SK-N-SH (cell line): ENCODE measurements at regions not wholly inside any gene's neighbourhood (a gene's known extent, or its start where the extent isn't known, plus 50 kb on each side); places are given as distances from the start of the nearest gene placed in this dataset.

Source experiments
- EP300 ChIP-seq, 2 experiments: IDR thresholded peaks; 2 replicates each; pipeline versions ENCODE4 v1.4.0 to v1.6.1; 2012; ENCODE audit warnings: borderline replicate concordance in 1 of 2, low read depth in 1 of 2, low read length in 1 of 2
- FOSL2 ChIP-seq: IDR thresholded peaks from 2 replicates; pipeline ENCODE4 v1.4.0; 2012; ENCODE audit warnings: low read depth, mild to moderate bottlenecking, moderate library complexity, borderline replicate concordance
- NRF1 ChIP-seq: IDR thresholded peaks from 2 replicates; pipeline ENCODE4 v1.6.1; 2012; ENCODE audit warnings: low read depth, mild to moderate bottlenecking, low read length
- POLR2AphosphoS5 ChIP-seq: IDR thresholded peaks from 2 replicates; pipeline ENCODE4 v1.6.1; 2012; ENCODE audit warnings: low read depth, low read length
- RFX5 ChIP-seq: IDR thresholded peaks from 2 replicates; pipeline ENCODE4 v1.6.1; 2012; ENCODE audit warnings: mild to moderate bottlenecking, improper control_type of control experiment, low read length
- TAF1 ChIP-seq: IDR thresholded peaks from 2 replicates; pipeline ENCODE4 v1.6.1; 2012; ENCODE audit warnings: low read depth, mild to moderate bottlenecking, low read length, moderate library complexity, borderline replicate concordance
- ZBTB33 ChIP-seq: IDR thresholded peaks from 2 replicates; pipeline ENCODE4 v1.4.0; 2012; ENCODE audit warnings: low read depth, borderline replicate concordance
- TF ChIP-seq, protein P1 (sequence below): fragments of 200-600 bp; sonication (generic); IDR thresholded peaks from 2 replicates; pipeline ENCODE4 v1.6.1; 2017; ENCODE audit warnings: antibody characterized with exemption, mild to moderate bottlenecking, moderate library complexity
- TF ChIP-seq, protein P2 (sequence below): IDR thresholded peaks from 2 replicates; pipeline ENCODE4 v1.6.1; 2012; ENCODE audit warnings: mild to moderate bottlenecking, low read depth, low read length, moderate library complexity

GRCh38 chr10:109418795-109419194, 504.5 kb downstream of the XPNPEP1 start:
- TF ChIP-seq FOSL2, result no peak
- TF ChIP-seq, protein P1, sequence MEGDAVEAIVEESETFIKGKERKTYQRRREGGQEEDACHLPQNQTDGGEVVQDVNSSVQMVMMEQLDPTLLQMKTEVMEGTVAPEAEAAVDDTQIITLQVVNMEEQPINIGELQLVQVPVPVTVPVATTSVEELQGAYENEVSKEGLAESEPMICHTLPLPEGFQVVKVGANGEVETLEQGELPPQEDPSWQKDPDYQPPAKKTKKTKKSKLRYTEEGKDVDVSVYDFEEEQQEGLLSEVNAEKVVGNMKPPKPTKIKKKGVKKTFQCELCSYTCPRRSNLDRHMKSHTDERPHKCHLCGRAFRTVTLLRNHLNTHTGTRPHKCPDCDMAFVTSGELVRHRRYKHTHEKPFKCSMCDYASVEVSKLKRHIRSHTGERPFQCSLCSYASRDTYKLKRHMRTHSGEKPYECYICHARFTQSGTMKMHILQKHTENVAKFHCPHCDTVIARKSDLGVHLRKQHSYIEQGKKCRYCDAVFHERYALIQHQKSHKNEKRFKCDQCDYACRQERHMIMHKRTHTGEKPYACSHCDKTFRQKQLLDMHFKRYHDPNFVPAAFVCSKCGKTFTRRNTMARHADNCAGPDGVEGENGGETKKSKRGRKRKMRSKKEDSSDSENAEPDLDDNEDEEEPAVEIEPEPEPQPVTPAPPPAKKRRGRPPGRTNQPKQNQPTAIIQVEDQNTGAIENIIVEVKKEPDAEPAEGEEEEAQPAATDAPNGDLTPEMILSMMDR, result no peak
- TF ChIP-seq ZBTB33, result no peak
- TF ChIP-seq, protein P2, sequence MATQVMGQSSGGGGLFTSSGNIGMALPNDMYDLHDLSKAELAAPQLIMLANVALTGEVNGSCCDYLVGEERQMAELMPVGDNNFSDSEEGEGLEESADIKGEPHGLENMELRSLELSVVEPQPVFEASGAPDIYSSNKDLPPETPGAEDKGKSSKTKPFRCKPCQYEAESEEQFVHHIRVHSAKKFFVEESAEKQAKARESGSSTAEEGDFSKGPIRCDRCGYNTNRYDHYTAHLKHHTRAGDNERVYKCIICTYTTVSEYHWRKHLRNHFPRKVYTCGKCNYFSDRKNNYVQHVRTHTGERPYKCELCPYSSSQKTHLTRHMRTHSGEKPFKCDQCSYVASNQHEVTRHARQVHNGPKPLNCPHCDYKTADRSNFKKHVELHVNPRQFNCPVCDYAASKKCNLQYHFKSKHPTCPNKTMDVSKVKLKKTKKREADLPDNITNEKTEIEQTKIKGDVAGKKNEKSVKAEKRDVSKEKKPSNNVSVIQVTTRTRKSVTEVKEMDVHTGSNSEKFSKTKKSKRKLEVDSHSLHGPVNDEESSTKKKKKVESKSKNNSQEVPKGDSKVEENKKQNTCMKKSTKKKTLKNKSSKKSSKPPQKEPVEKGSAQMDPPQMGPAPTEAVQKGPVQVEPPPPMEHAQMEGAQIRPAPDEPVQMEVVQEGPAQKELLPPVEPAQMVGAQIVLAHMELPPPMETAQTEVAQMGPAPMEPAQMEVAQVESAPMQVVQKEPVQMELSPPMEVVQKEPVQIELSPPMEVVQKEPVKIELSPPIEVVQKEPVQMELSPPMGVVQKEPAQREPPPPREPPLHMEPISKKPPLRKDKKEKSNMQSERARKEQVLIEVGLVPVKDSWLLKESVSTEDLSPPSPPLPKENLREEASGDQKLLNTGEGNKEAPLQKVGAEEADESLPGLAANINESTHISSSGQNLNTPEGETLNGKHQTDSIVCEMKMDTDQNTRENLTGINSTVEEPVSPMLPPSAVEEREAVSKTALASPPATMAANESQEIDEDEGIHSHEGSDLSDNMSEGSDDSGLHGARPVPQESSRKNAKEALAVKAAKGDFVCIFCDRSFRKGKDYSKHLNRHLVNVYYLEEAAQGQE, result no peak
- no peak for TF ChIP-seq EP300 (IDR thresholded peaks at IDR 0.05; ENCODE audit: borderline replicate concordance in 1 of 2, low read depth in 1 of 2, low read length in 1 of 2)
- no peak for TF ChIP-seq TAF1
- TF ChIP-seq POLR2AphosphoS5, result no peak
- no peak for TF ChIP-seq NRF1
- TF ChIP-seq RFX5, result no peak
